Heart right ventricle (tissue), 16 donors: ENCODE measurements at regions not wholly inside any gene's neighbourhood (a gene's known extent, or its start where the extent isn't known, plus 50 kb on each side); places are given as distances from the start of the nearest gene placed in this dataset.
"Not testable (repeated sequence)": the region's sequence is repeated elsewhere in the genome, so short reads cannot be mapped to it uniquely, and the experiment has no call there.

Experiments
- ATAC-seq, 8 donors: fragments of 200-7000 bp; cut with Tn5 transposase; one replicate each; pipeline ENCODE4 v1.9.1; 2020; ENCODE audit warnings: mild to moderate bottlenecking in 8 of 8, moderate library complexity in 8 of 8, moderate number of reproducible peaks in 1 of 8
- DNase-seq, 2 donors: peaks; one replicate each; pipeline ENCODE4 v3.0.0-alpha.2; 2020
- H3K27ac ChIP-seq, 10 donors: fragments of 200-600 bp; sonication (generic) in 2 of 10; one replicate each; pipeline versions ENCODE4 v1.5.0 to v1.8.0; 2020 to 2022; ENCODE audit warnings: mild to moderate bottlenecking in 3 of 10
- H3K27me3 ChIP-seq, 7 donors: fragments of 200-600 bp; one replicate each; pipeline ENCODE4 v1.8.0; 2021 to 2022; ENCODE audit warnings: mild to moderate bottlenecking in 2 of 7
- H3K36me3 ChIP-seq, 9 donors: fragments of 200-600 bp; sonication (generic) in 1 of 9; one replicate each; pipeline versions ENCODE4 v1.5.0 to v1.8.0; 2020 to 2022; ENCODE audit warnings: mild to moderate bottlenecking in 2 of 9
- H3K4me1 ChIP-seq, 9 donors: fragments of 200-600 bp; sonication (generic) in 1 of 9; one replicate each; pipeline versions ENCODE4 v1.5.0 to v1.8.0; 2020 to 2022; ENCODE audit warnings: mild to moderate bottlenecking in 4 of 9
- H3K4me3 ChIP-seq, 10 donors: fragments of 200-600 bp; sonication (generic) in 2 of 10; one replicate each; pipeline versions ENCODE4 v1.5.0 to v1.8.0; 2020 to 2022; ENCODE audit warnings: mild to moderate bottlenecking in 7 of 10, moderate library complexity in 2 of 10
- H3K9me3 ChIP-seq, 11 donors: fragments of 200-600 bp in 10 of 11; sonication (generic) in 2 of 11; one replicate each; pipeline versions ENCODE4 v1.5.0 to v1.8.0; 2013 to 2022; ENCODE audit warnings: mild to moderate bottlenecking in 2 of 11, control low read depth in 1 of 11, moderate library complexity in 1 of 11
- CTCF ChIP-seq, 9 donors: fragments of 200-600 bp; sonication (generic) in 2 of 9; IDR thresholded peaks; one replicate each; pipeline versions ENCODE4 v1.5.0 to v1.8.0; 2021 to 2022; ENCODE audit warnings: antibody characterized with exemption in 9 of 9, mild to moderate bottlenecking in 5 of 9, moderate library complexity in 1 of 9
- WGBS, 2 donors: extraction: QIAGEN DNeasy Blood & Tissue Kit; methylation state at CpG; one replicate each; pipeline ENCODE4 v1.1.7; 2013; ENCODE audit warnings: inconsistent platforms in 1 of 2; 5-methylcytosine and 5-hydroxymethylcytosine counted together
- intact Hi-C, 10 donors: fragments of 100-400 bp; cut with DNase I; formaldehyde crosslinking; loops; one replicate each; pipeline versions ENCODE4 v1.11.1 to v1.14.2; 2022
- donor health status: Arrhythmogenic right ventricular cardiomyopathy.
- donor health status: ischemic (EF 13 %, LVEDD 7.1; RV severe dilation, severe dysfunction).
- donor health status: healthy with polysubstance abuse.
- donor health status: DM: no; HTN: yes; CAD: no.
- donor health status: DM: no; HTN: no; CAD: no.
- donor health status: ischemic (EF 25% LVEDD 6.9; RV normal size, moderate dysfunction).
- donor health status: ischemic (EF 25% LVEDD 5.7; RV mildly dilated, moderate dysfunction).
- donor health status: healthy.
- donor health status: DM: yes; HTN: yes; CAD: no.
- donor health status: Ischemic cardiomyopathy.
- donor health status: ischemic (EF 35%, LVEDD 5.7; RV mildly dilated, moderate dysfunction).
- donor health status: nonischemic (EF 11% LVEDD 7.7; RV severe dilation, severe dysfunction).
- donor health status: DM: yes; HTN: yes; CAD: no.
- donor health status: PGD.
- donor health status: ischemic (EF 29% LVEDD 5.4; RV normal size, mild dysfunction).
- donor health status: nonischemic (EF 23%, LVEDD 6.1; RV moderate dilation, normal function).

DNA sequence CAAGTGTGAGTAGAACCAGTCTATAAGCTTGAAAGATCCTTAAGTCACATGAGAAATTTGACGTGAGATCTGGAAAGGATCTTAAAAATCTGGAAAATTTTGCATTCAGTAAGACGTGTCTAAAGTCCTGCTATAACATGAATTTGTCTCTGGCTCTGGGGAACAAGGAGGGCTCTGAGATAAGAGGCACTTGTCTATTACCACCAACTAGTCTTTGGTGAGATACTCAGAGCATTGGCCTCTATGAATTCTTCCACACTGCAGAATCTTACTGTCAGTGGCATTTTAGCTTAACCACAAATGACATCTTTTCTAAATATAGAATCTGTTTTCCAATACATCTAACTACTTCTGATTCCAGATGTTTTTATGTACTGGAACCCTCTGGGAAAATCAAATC lies 1504.5 kb downstream of the DPP10 start:
- no peak for TF ChIP-seq CTCF (IDR thresholded peaks at IDR 0.05)
- Histone ChIP-seq H3K36me3 (no peaks in the 10 kb centered on the region), H3K4me1 (no peaks in the 10 kb centered on the region), H3K27ac (no peak overlapping the region), H3K9me3 (peaks cover 0 to 50% (median 0%) of the 10 kb centered on the region in 11 donors), H3K27me3 (no peaks in the 10 kb centered on the region), H3K4me3 (no peak overlapping the region)
- WGBS, 2 donors = 35 to 48% methylated on average over 2 of the region's 2 CpGs
- intact Hi-C loops = no loop called here
- ATAC-seq (no peak), DNase-seq (no peak)

- peaks cover 0 to 39% (median 3%) of the 10 kb centered on the region in 11 donors for H3K9me3 ChIP-seq
- TF ChIP-seq CTCF (IDR thresholded peaks at IDR 0.05) = no peak
- H3K4me1 ChIP-seq = no peaks in the 10 kb centered on the region
- intact Hi-C loops = no loop called here
- no peak overlapping the region for H3K27ac ChIP-seq
- H3K36me3 ChIP-seq = no peaks in the 10 kb centered on the region
- H3K4me3 ChIP-seq = no peak overlapping the region
- WGBS, 2 donors = 12 to 14% methylated on average over 1 of the region's 1 CpG
- ATAC-seq (no peak), DNase-seq (no peak)
- no peaks in the 10 kb centered on the region for H3K27me3 ChIP-seq
These were observed 1534.5 kb downstream of the DPP10 start for GRCh38 chr2:115976916-115977315.

DNA sequence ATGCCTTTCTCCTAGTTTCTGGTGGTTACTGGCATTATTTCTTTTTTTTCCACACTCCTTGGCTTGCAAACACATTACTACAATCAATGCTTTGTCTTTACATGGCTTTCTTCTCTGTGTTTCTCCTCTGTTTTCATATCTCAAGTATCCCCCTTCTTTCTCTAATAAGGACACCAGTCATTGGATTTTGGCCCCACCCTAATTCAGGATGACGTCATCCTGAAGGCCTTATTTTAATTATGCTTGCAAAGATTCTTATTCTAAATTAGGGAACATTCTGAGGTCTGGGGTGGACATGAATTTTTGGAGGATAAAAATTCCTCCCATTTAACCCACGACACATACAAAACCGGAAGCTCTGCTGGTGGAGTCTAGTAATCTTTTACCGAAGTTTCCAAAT lies 1556.6 kb downstream of the DPP10 start:
- H3K4me3 ChIP-seq = no peak overlapping the region
- no peak for DNase-seq
- TF ChIP-seq CTCF (IDR thresholded peaks at IDR 0.05) = no peak
- intact Hi-C loops = no loop called here
- H3K4me1 ChIP-seq = no peaks in the 10 kb centered on the region
- no peaks in the 10 kb centered on the region for H3K36me3 ChIP-seq
- no peaks in the 10 kb centered on the region for H3K27me3 ChIP-seq
- H3K9me3 ChIP-seq = peaks cover 0 to 54% (median 0%) of the 10 kb centered on the region in 11 donors
- no peak for ATAC-seq
- WGBS, 2 donors = 81 to 86% methylated on average over 4 of the region's 4 CpGs
- no peak overlapping the region for H3K27ac ChIP-seq

DNA sequence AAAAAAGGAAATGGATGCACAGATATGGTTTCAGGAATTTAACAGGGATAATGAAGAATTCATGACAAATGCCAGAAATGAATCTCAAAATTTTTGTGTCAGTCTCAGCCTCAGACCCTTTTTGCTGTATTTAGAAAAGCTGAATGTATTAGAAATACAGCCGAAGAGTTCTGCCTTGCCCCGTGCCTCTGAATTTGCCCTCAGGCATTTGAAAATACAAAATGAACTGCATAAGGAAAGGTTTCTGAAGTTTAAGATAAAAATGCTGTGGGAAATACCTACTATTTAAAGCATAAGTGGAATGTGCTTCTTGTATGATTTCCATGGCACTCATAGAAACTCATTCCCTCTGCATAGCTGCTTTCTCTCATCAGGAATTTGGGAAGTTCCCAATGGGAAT lies 1580.6 kb downstream of the DPP10 start:
- H3K36me3 ChIP-seq = no peaks in the 10 kb centered on the region
- 74 to 75% methylated on average over 2 of the region's 2 CpGs for WGBS, 2 donors
- TF ChIP-seq CTCF (IDR thresholded peaks at IDR 0.05) = no peak
- DNase-seq = no peak
- H3K9me3 ChIP-seq = peaks cover 0 to 6% (median 0%) of the 10 kb centered on the region in 11 donors
- no peak overlapping the region for H3K27ac ChIP-seq
- H3K4me3 ChIP-seq = no peak overlapping the region
- intact Hi-C loops = no loop called here
- H3K27me3 ChIP-seq = no peaks in the 10 kb centered on the region
- H3K4me1 ChIP-seq = no peaks in the 10 kb centered on the region
- ATAC-seq = no peak

DNA sequence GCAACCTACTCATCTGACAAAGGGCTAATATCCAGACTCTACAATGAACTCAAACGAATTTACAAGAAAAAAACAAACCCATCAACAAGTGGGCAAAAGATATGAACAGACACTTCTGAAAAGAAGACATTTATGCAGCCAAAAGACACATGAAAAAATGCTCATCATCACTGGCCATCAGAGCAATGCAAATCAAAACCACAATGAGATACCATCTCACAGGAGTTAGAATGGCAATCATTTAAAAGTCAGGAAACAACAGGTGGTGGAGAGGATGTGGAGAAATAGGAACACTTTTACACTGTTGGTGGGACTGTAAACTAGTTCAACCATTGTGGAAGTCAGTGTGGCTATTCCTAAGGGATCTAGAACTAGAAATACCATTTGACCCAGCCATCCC lies 1596.3 kb downstream of the DPP10 start:
- H3K9me3 ChIP-seq = peaks cover 0 to 24% (median 0%) of the 10 kb centered on the region in 11 donors
- H3K4me1 ChIP-seq, DNase-seq, H3K36me3 ChIP-seq, H3K27me3 ChIP-seq, H3K27ac ChIP-seq, ATAC-seq, H3K4me3 ChIP-seq, intact Hi-C loops: not testable (repeated sequence)
- 78 to 81% methylated on average over 1 of the region's 1 CpG for WGBS, 2 donors
